GM12878 (cell line): ENCODE measurements at regions not wholly inside any gene's neighbourhood (a gene's known extent, or its start where the extent isn't known, plus 50 kb on each side); places are given as distances from the start of the nearest gene placed in this dataset.

Experiments used
- ATAC-seq: fragments of 200-7000 bp; cut with Tn5 transposase; 3 replicates; pipeline ENCODE4 v1.9.1; 2020; ENCODE audit warnings: mild to moderate bottlenecking, moderate library complexity
- BruUV-seq: library from RNA; stranded (reverse); fragments of 400-500 nt; replicated peaks from 2 replicates; lab custom pipeline; 2021; lab: Mats Ljungman, UMichigan
- CTCF ChIA-PET: fragments of 300-600 bp; sonication (Branson Sonifier 250); formaldehyde crosslinking; extraction: SDS; loops from one replicate; lab custom pipeline; 2021; ENCODE audit warnings: inconsistent platforms; lab: Yijun Ruan, JAX
- POLR2A ChIA-PET: fragments of 350-600 bp; formaldehyde crosslinking; extraction: SDS; loops from one replicate; lab custom pipeline; 2021; ENCODE audit warnings: inconsistent platforms; lab: Charles Lee
- RAD21 ChIA-PET: fragments of 300-600 bp; sonication (Branson Sonifier 250); formaldehyde crosslinking; loops from one replicate; lab custom pipeline; 2023; ENCODE audit warnings: antibody characterized with exemption; ENCODE audit not compliant: unreplicated experiment; lab: Charles Lee
- SMC1A ChIA-PET: fragments of 300-600 bp; sonication (Branson Sonifier 250); formaldehyde crosslinking; loops from one replicate; lab custom pipeline; 2023; ENCODE audit not compliant: unreplicated experiment, uncharacterized antibody; lab: Charles Lee
- DNase-seq: peaks from one replicate; pipeline ENCODE4 v3.0.0-alpha.2; 2011; ENCODE audit warnings: low read depth, low spot score
- FAIRE-seq: peaks from 3 replicates; lab custom pipeline; 2011; peaks lifted over from hg19 to GRCh38; lab: Jason Lieb, UNC
- H2AFZ ChIP-seq: 2 replicates; pipeline ENCODE4 v1.6.0; 2011; ENCODE audit warnings: low read depth, low read length, control low read depth; ENCODE audit not compliant: control insufficient read depth
- H3K27ac ChIP-seq: 2 replicates; pipeline ENCODE4 v1.5.1; 2011; ENCODE audit warnings: control low read depth; ENCODE audit not compliant: control insufficient read depth, insufficient read depth
- H3K27me3 ChIP-seq, 2 experiments: replicated peaks in 1 of 2; 2 replicates each; pipeline versions ENCODE4 v1.6.0 to v1.6.1; 2011; ENCODE audit warnings: low read length in 1 of 2; ENCODE audit not compliant: control insufficient read depth in 2 of 2, insufficient read depth in 2 of 2
- H3K36me3 ChIP-seq, 2 experiments: 2 replicates each; pipeline ENCODE4 v1.5.1; 2011; ENCODE audit warnings: low read length in 1 of 2; ENCODE audit not compliant: control insufficient read depth in 2 of 2, insufficient read depth in 2 of 2
- H3K4me1 ChIP-seq: 2 replicates; pipeline ENCODE4 v1.6.1; 2011; ENCODE audit warnings: mild to moderate bottlenecking, low read length, moderate library complexity, mixed read lengths; ENCODE audit not compliant: control insufficient read depth, insufficient read depth
- H3K4me2 ChIP-seq: 2 replicates; pipeline ENCODE4 v1.6.0; 2011; ENCODE audit warnings: control low read depth; ENCODE audit not compliant: control insufficient read depth, insufficient read depth
- H3K4me3 ChIP-seq: fragments of 200-600 bp; sonication (generic); 2 replicates; pipeline ENCODE4 v1.5.1; 2016
- H3K79me2 ChIP-seq: 2 replicates; pipeline ENCODE4 v1.6.0; 2011; ENCODE audit warnings: low read length; ENCODE audit not compliant: control insufficient read depth, insufficient read depth
- H3K9ac ChIP-seq: 2 replicates; pipeline ENCODE4 v1.8.0; 2011; ENCODE audit warnings: low read length, control low read depth, mixed read lengths; ENCODE audit not compliant: control insufficient read depth, insufficient read depth
- H3K9me3 ChIP-seq: replicated peaks from 3 replicates; pipeline ENCODE4 v1.5.1; 2011; ENCODE audit warnings: mild to moderate bottlenecking, low read length; ENCODE audit not compliant: control insufficient read depth, insufficient read depth
- H4K20me1 ChIP-seq: 2 replicates; pipeline ENCODE4 v1.6.0; 2011; ENCODE audit not compliant: control insufficient read depth, insufficient read depth
- CEBPB ChIP-seq, 2 experiments: fragments of 150-350 bp in 1 of 2; IDR thresholded peaks; 2 replicates each; pipeline ENCODE4 v1.6.1; 2012 to 2014; ENCODE audit warnings: low read depth in 2 of 2, low read length in 2 of 2, borderline replicate concordance in 1 of 2, inconsistent platforms in 1 of 2
- EGR1 ChIP-seq, 2 experiments: IDR thresholded peaks; 1 replicate in 1 of 2; 2 replicates in 1 of 2; pipeline ENCODE4 v1.6.1; 2011 to 2012; ENCODE audit warnings: low read depth in 2 of 2, low read length in 2 of 2, borderline replicate concordance in 1 of 2, mild to moderate bottlenecking in 1 of 2, moderate library complexity in 1 of 2
- ELK1 ChIP-seq: IDR thresholded peaks from 2 replicates; pipeline ENCODE4 v1.6.1; 2012; ENCODE audit warnings: low read depth, low read length, improper control_type of control experiment
- IKZF2 ChIP-seq, 2 experiments: fragments of 450-650 bp; IDR thresholded peaks; 2 replicates each; pipeline ENCODE4 v1.6.1; 2017; ENCODE audit warnings: mild to moderate bottlenecking in 2 of 2, moderate library complexity in 2 of 2
- MXI1 ChIP-seq: fragments of 150-350 bp; IDR thresholded peaks from 2 replicates; pipeline ENCODE4 v1.6.1; 2011; ENCODE audit warnings: low read depth, mild to moderate bottlenecking, inconsistent platforms, low read length, improper control_type of control experiment
- MYB ChIP-seq: fragments of 150-350 bp; IDR thresholded peaks from 2 replicates; pipeline ENCODE4 v1.6.1; 2014; ENCODE audit warnings: mild to moderate bottlenecking, low read depth, low read length, borderline replicate concordance
- MYC ChIP-seq: IDR thresholded peaks from 2 replicates; pipeline ENCODE4 v1.6.1; 2011; ENCODE audit warnings: mild to moderate bottlenecking, low read length, moderate library complexity, inconsistent platforms; ENCODE audit not compliant: insufficient read depth, insufficient replicate concordance, insufficient read length, severe bottlenecking
- RAD51 ChIP-seq: fragments of 450-650 bp; IDR thresholded peaks from 2 replicates; pipeline ENCODE4 v1.6.1; 2016; ENCODE audit warnings: moderate library complexity, mild to moderate bottlenecking, inconsistent platforms
- SMAD1 ChIP-seq: fragments of 450-650 bp; IDR thresholded peaks from 2 replicates; pipeline ENCODE4 v1.6.1; 2018; ENCODE audit warnings: mild to moderate bottlenecking, low read depth; ENCODE audit not compliant: partially characterized antibody
- SMARCA5 ChIP-seq: fragments of 450-650 bp; IDR thresholded peaks from 2 replicates; pipeline ENCODE4 v1.6.1; 2017; ENCODE audit warnings: mild to moderate bottlenecking
- SMC3 ChIP-seq: IDR thresholded peaks from 2 replicates; pipeline ENCODE4 v1.6.1; 2011; ENCODE audit warnings: low read length, improper control_type of control experiment, borderline replicate concordance
- STAT1 ChIP-seq: fragments of 450-650 bp; conservative IDR thresholded peaks from 2 replicates; pipeline ENCODE4 v1.6.1; 2014; ENCODE audit warnings: antibody characterized with exemption, mild to moderate bottlenecking
- TBL1XR1 ChIP-seq: IDR thresholded peaks from 2 replicates; pipeline ENCODE4 v1.6.1; 2012; ENCODE audit warnings: low read depth, low read length, improper control_type of control experiment
- TCF7 ChIP-seq: IDR thresholded peaks from 2 replicates; pipeline ENCODE4 v1.6.1; 2014; ENCODE audit warnings: antibody characterized with exemption, borderline replicate concordance
- WGBS: methylation state at CpG from one replicate; pipeline ENCODE4 v1.1.6; 2016; ENCODE audit warnings: low lambda C conversion rate; ENCODE audit not compliant: insufficient replicate concordance, insufficient coverage; ENCODE audit errors: missing lambda C conversion rate; 5-methylcytosine and 5-hydroxymethylcytosine counted together
- in situ Hi-C: fragments of 300-500 bp; cut with MboI; formaldehyde crosslinking; loops from 9 replicates; pipeline ENCODE4 v1.14.3; 2018; ENCODE audit warnings: mixed read lengths
- intact Hi-C: fragments of 100-400 bp; cut with micrococcal nuclease; formaldehyde crosslinking; loops from one replicate; pipeline ENCODE4 v1.14.2; 2022; ENCODE audit not compliant: unreplicated experiment

GRCh38 chr13:90331974-90332373, 1015.5 kb upstream of the MIR17HG start:
- no TSS peak for BruUV-seq

GRCh38 chr13:90336507-90336906, 1011.0 kb upstream of the MIR17HG start:
- Histone ChIP-seq H3K4me2 (no peak overlapping the region), H3K4me3 (no peak overlapping the region), H3K27ac (no peak overlapping the region), H3K9ac (no peak overlapping the region), H3K36me3 (no peaks in the 10 kb centered on the region), H3K4me1 (no peaks in the 10 kb centered on the region), H4K20me1 (no peaks in the 10 kb centered on the region), H3K9me3 (no peaks in the 10 kb centered on the region), H2AFZ (no peak overlapping the region), H3K27me3 (no peaks in the 10 kb centered on the region), H3K79me2 (no peaks in the 10 kb centered on the region)
- 6% methylated on average over 4 of the region's 4 CpGs for WGBS
- ATAC-seq: no peak
- ChIA-PET SMC1A (no interaction called here), POLR2A (no interaction called here), CTCF (no interaction called here), RAD21 (no interaction called here)
- no peak for DNase-seq
- in situ Hi-C loops: no loop called here
- intact Hi-C loops: no loop called here
- FAIRE-seq: no peak
- BruUV-seq: no TSS peak
- TF ChIP-seq MYC (no peak), CEBPB (IDR thresholded peaks at IDR 0.05; ENCODE audit: borderline replicate concordance in 1 of 2, low read depth in 2 of 2, low read length in 2 of 2) (no peak), ELK1 (no peak), STAT1 (no peak), SMAD1 (no peak), SMC3 (no peak)

More at GRCh38 chr13:90331974-90332373, 1015.5 kb upstream of the MIR17HG start:
- no peak overlapping the region for H2AFZ ChIP-seq
- no peak overlapping the region for H3K4me2 ChIP-seq
- H3K9ac ChIP-seq: no peak overlapping the region
- no peaks in the 10 kb centered on the region for H3K4me1 ChIP-seq
- H3K36me3 ChIP-seq: no peaks in the 10 kb centered on the region
- ATAC-seq (no peak), DNase-seq (no peak), FAIRE-seq (no peak)
- H3K4me3 ChIP-seq: no peak overlapping the region
- ChIA-PET CTCF (no interaction called here), SMC1A (no interaction called here), POLR2A (no interaction called here), RAD21 (no interaction called here)
- H4K20me1 ChIP-seq: no peaks in the 10 kb centered on the region
- WGBS: 0% methylated on average over 1 of the region's 1 CpG
- no peak for TF ChIP-seq SMARCA5
- TF ChIP-seq EGR1 (IDR thresholded peaks at IDR 0.05; ENCODE audit: borderline replicate concordance in 1 of 2, low read depth in 2 of 2, low read length in 2 of 2): no peak
- no peak for TF ChIP-seq RAD51
- TF ChIP-seq TBL1XR1: no peak
- TF ChIP-seq MYB: no peak
- TF ChIP-seq IKZF2 (IDR thresholded peaks at IDR 0.05): no peak
- TF ChIP-seq TCF7: no peak
- TF ChIP-seq MXI1: no peak
- in situ Hi-C loops (no loop called here), intact Hi-C loops (no loop called here)
- no peaks in the 10 kb centered on the region for H3K27me3 ChIP-seq
- no peaks in the 10 kb centered on the region for H3K79me2 ChIP-seq
- no peaks in the 10 kb centered on the region for H3K9me3 ChIP-seq
- H3K27ac ChIP-seq: no peak overlapping the region
